HL-60/S4 (cell line): ENCODE measurements at regions not wholly inside any gene's neighbourhood (a gene's known extent, or its start where the extent isn't known, plus 50 kb on each side); places are given as distances from the start of the nearest gene placed in this dataset.
"Not testable (repeated sequence)": the region's sequence is repeated elsewhere in the genome, so short reads cannot be mapped to it uniquely, and the experiment has no call there.

Experiments used
- in situ Hi-C: fragments of 300-500 bp; cut with MboI; formaldehyde crosslinking; loops from 2 replicates; pipeline ENCODE4 v1.14.3; 2022; ENCODE audit warnings: low sequenced_read_pairs

GRCh38 chr16:75780669-75781068 lies 54.4 kb upstream of the CPHXL start:
- in situ Hi-C loops, result loop anchor here (25.0 kb wide), 1 partner anchor 1382 kb away; no protein-coding TSS in a partner anchor

- in situ Hi-C loops, result loop anchor here (25.0 kb wide), 1 partner anchor 1380 kb away; no protein-coding TSS in a partner anchor
Observed at GRCh38 chr16:75781683-75782343, 55.5 kb upstream of the CPHXL start.

- in situ Hi-C loops, result loop anchor here (25.0 kb wide), 1 partner anchor 1375 kb away; no protein-coding TSS in a partner anchor
Observed at GRCh38 chr16:75787440-75787839, 61.1 kb upstream of the CPHXL start.

GRCh38 chr16:75789237-75789636 lies 62.9 kb upstream of the CPHXL start:
- in situ Hi-C loops, result loop anchor here (25.0 kb wide), 1 partner anchor 1373 kb away; no protein-coding TSS in a partner anchor

- in situ Hi-C loops, result loop anchor here (25.0 kb wide), 1 partner anchor 1369 kb away; no protein-coding TSS in a partner anchor
Observed at GRCh38 chr16:75792771-75793492, 66.6 kb upstream of the CPHXL start.

- in situ Hi-C loops, result loop anchor here (25.0 kb wide), 1 partner anchor 1369 kb away; no protein-coding TSS in a partner anchor
Observed at GRCh38 chr16:75793641-75794040, 67.4 kb upstream of the CPHXL start.

- in situ Hi-C loops, result loop anchor here (25.0 kb wide), 1 partner anchor 1368 kb away; no protein-coding TSS in a partner anchor
Observed at GRCh38 chr16:75794426-75794825, 68.1 kb upstream of the CPHXL start.

GRCh38 chr16:75798714-75799113 lies 72.4 kb upstream of the CPHXL start:
- in situ Hi-C loops, result loop anchor here (25.0 kb wide), 1 partner anchor 1364 kb away; no protein-coding TSS in a partner anchor

GRCh38 chr16:75801307-75801706 lies 75.0 kb upstream of the CPHXL start:
- in situ Hi-C loops, result no loop called here

GRCh38 chr16:75803753-75804152 lies 77.5 kb upstream of the CPHXL start:
- in situ Hi-C loops, result no loop called here

- in situ Hi-C loops, result no loop called here
Observed at GRCh38 chr16:75804368-75804767, 78.1 kb upstream of the CPHXL start.

- in situ Hi-C loops, result no loop called here
Observed at GRCh38 chr16:75805946-75806345, 79.7 kb upstream of the CPHXL start.

GRCh38 chr16:75806487-75806886 lies 80.2 kb upstream of the CPHXL start:
- in situ Hi-C loops, result no loop called here

- in situ Hi-C loops, result no loop called here
Observed at GRCh38 chr16:75810342-75810741, 84.1 kb upstream of the CPHXL start.

- in situ Hi-C loops, result no loop called here
Observed at GRCh38 chr16:75811020-75811634, 84.8 kb upstream of the CPHXL start.

- in situ Hi-C loops, result no loop called here
Observed at GRCh38 chr16:75818491-75818890, 92.2 kb upstream of the CPHXL start.

GRCh38 chr16:75820672-75821071 lies 94.4 kb upstream of the CPHXL start:
- in situ Hi-C loops, result no loop called here

GRCh38 chr16:75821117-75821516 lies 94.8 kb upstream of the CPHXL start:
- in situ Hi-C loops, result no loop called here

GRCh38 chr16:75825750-75826149 lies 99.5 kb upstream of the CPHXL start:
- in situ Hi-C loops, result not testable (repeated sequence)

- in situ Hi-C loops, result not testable (repeated sequence)
Observed at GRCh38 chr16:75827372-75828038, 101.2 kb upstream of the CPHXL start.

- in situ Hi-C loops, result not testable (repeated sequence)
Observed at GRCh38 chr16:75833385-75833784, 107.1 kb upstream of the CPHXL start.
